Pons (tissue), 1 donor: ENCODE measurements at regions not wholly inside any gene's neighbourhood (a gene's known extent, or its start where the extent isn't known, plus 50 kb on each side); places are given as distances from the start of the nearest gene placed in this dataset.
A peak's percentile ranks its signal among the peaks of the same experiment; 100 is the strongest.

Source experiments
- DNase-seq: peaks from one replicate; pipeline ENCODE4 v3.0.0-alpha.2; 2016; ENCODE audit warnings: low spot score

DNA sequence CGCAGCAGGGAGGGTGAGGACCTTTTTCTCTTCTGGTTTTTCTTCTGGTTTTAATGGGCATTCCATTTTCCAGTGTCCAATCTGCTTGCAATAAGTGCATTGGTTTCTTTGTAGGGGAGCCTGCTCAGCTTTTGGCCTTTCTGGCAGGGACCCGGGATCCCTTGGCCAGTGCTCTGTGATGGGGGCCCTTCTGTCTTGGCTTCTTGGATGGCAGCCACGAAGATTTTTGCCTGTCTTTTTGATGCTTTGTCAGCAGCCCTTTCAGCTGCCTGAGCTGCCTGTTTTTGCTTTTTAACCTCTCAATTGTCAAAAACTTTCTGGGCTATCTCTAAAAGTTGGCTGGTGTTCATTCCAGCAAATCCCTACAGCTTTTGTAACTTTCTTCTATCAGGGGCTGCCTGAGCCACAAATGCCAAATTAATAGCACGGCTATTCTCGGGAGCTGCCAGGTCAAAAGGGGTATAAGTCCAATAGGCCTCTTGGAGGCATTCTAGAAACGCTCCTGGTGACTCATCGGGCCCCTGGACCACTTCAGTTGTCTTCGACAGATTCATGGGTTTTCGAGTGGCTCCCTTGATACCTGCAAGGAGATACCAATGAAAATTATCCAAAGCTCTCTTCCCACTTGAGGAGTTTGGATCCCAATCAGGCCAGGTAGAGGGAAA lies 179.9 kb upstream of the MBL2 start:
- DNase-seq: no peak

DNA sequence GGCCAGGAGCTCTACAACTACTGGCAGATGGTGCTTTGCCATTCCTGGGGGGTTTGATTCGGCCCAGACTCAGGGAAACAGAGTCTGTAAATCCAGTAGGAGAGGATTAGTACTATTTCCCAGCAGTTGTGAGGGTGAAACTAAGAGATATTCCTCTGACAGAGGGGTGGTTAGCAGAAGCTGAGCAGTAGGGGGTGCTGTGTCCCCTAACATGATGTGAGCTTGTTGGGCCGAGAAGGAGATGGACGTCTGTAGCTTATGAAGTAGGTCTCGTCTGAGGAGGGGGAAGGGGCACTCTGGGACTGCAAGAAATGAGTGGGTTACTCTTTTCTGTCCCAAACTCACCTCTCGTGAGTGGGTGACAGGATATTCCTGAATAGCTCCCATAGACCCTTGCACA lies 179.2 kb upstream of the MBL2 start:
- DNase-seq: peak; percentile 56

DNA sequence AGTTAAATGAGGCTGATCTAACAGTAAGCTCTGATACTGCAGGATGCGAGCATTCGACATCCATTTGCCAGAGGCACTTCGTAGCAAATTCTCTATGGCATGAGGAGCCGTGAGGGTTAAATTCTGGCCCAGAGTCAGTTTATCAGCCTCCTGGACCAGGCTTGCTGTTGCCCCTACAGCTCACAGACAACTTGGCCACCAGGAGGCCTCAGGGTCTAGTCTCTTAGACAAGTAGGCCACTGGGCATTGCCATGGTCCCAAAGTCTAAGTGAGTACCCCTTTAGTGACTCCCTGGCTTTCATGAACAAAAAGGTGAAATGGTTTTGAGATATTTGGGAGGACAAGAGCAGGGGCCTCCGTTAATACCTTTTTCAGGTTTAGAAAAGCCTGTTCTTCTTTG lies 178.0 kb upstream of the MBL2 start:
- no peak for DNase-seq

DNA sequence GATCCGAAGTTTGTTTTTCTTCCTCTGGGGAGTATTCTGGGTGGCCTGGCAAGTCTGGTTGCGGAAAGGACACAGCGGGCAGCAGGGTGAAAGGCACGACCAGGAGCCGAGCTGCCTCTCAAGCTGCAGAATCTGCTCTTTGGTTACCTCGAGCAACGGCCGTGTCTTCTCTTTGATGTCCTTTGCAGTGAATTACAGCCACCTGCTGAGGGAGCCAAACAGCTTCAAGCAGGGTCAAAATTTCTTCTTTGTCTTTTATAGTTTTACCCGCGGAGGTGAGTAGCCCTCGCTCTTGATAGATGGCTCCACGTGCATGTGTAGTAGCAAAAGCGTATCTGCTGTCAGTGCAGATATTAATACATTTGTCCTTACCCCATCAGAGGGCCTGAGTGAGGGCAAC lies 177.3 kb upstream of the MBL2 start:
- no peak for DNase-seq

DNA sequence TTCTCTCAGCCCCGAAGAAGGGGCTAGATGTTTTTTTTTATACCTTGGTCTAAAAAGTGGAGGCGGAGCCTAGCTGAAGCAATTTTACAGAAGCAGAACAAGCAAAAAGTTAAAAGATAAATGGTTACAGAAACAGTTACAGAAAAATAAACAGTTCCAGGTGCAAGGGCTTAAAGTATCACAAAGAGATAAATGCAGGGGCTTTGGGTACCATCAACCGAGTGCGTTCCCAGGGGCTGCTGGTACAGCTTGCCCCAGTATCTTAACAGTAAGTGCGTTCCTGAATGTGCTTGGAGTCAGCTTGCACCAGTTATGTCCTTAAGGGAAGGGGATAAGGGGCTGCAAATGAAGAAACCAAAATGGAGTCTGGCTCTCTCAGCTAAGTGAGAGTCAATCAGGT lies 173.9 kb upstream of the MBL2 start:
- DNase-seq: no peak

DNA sequence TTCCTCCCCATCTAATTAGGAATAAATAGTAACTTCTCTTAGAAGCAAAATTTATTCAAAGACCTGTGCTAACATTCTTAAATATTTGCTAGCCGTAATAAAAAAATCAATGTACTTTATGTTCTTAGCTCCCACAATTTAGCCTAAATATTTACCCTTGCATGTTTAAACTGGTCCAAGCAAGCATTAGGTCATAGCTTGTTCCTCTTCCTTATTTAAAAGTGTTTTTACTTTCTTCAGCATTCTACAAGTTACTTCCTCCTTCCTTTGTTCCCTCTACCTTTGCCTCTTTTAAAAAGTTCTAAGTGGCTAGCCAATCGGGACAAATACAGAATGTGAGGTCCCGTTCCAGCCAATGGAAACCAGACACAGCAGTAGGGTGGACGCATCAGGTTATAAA lies 172.9 kb upstream of the MBL2 start:
- peak; percentile 13 for DNase-seq

DNA sequence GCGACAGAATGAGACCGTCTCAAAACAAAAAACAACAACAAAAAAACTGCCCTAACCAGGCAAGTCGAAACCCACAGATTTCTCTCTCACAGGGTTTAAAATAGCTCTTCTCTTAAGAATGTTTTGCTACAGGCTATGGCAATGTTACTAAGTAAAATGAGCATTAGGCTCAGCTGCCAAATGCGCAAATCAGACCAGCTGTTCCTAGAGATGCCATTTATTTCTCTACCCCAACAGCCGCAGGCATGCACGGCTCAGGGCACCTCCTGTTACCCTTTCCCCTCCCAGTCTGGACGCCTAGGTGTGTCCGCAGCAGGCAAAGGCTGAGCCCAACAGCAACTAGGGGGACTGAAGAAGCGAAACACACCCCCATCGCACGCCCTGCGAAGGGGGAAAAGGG lies 168.3 kb upstream of the MBL2 start:
- no peak for DNase-seq

DNA sequence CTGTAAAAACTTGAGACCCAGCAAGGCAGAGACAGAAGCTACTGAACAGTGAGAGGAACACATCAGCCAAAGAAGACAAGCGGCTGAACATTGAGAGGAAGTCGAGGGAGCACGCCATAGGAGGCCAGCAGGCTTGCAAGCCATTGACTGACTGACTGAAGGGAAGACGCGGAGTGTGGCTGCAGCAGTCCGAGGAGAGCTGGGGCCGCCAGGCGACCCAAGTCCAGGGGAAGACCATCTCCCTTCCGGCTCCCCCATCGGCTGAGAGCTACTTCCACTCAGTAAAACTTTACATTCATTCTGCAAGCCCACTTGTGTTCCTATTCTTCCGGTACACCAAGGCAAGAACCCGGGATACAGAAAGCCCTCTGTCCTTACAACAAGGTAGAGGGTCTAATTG lies 167.3 kb upstream of the MBL2 start:
- DNase-seq: no peak

DNA sequence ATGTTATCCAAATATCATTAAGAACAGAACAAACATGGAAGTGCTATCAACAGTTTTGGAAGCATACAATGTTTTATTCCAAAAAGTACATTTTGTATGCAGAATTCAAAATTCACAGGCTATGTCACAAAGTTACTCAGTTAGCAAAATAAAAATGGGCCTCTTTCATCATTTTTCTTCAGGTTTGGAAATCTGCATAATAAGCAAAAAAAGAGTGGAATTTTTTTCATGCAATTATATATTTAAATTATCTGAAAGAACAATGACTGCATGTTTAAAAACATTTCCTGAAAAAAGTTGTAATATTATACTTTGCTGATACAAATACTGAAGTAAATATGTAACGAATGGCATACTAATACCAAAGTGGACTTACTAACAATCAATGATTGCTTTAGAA lies 161.2 kb upstream of the MBL2 start:
- no peak for DNase-seq

DNA sequence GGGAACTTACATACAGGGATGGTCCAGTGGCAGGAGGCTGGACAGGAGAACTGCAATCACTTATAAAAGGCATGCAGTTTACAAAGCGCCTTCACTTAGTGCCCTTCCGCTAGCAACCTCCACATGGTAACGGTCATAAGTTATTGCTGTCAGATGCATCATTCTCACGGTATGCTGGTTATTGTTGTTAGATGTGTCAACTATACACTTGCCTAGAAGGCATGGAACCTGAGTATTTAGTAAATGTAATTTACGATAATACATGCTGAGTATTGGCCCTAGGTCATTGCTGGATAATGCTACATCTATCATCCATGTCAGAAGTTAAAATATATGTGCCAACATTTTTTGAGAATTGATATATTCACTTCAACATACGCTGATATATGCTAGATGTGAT lies 155.1 kb upstream of the MBL2 start:
- DNase-seq: no peak

DNA sequence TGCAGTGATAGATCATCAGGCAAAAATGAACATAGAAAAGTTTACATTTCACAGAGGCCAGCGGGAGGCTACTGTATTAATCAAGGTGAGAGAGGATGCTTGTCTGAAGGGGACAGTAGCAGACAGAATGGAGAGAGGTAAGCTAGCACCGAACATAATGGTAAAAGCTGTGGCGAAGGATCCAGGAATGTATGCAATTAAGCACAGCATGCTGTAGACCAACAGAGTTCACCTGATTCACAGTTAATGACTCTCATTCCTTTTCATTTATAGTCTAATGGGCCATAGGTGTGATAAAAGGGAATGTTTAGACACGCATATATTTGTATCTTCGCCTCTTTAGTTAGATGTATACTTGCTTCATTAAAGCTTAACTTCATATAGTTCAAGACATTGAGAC lies 150.9 kb upstream of the MBL2 start:
- DNase-seq: no peak

DNA sequence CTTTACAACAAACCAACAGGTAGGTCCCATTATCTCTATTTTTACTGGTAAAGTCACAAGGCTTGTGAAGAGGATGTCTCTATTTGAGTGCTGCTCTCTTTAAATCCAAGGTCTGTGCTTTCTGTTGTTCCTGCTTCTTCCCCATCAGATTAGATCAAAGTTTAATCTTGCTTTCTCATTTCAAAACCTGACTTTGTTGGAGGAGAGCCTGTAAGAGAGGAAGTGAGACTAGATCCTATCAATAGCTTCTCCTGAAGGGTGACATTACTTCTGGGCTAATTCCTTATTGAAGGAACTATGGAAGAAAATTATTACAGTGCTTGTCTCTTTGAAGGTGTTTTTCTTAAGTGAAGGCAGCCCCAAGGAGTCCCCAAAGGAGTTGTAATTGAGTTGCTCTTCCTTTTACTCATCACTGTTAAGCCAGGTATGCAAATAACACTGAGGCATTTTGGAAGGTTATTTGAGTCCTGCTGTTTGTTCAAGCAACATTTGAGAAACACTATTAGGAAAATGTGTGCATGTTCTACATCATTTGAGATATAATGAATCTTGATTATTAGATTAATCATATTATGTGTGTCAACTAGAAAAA lies 146.2 kb upstream of the MBL2 start:
- DNase-seq: no peak

DNA sequence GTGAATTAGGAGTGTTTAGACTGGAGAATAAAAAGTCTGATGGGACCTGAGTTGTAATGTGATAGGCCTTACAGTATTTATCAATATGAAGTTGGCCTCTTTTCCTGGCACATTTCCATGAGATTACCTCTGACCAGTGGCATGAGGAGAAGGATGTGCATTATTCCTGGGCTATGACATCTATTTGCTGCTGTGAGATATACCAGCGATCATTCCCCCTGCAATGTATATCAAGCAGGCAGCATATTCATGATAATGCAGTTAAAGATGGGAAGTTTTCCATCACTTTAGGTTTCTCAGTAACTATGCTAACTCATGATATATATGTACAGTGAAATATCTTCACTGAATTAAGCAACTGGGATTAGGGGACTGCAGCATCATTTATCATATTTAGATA lies 142.8 kb upstream of the MBL2 start:
- no peak for DNase-seq

DNA sequence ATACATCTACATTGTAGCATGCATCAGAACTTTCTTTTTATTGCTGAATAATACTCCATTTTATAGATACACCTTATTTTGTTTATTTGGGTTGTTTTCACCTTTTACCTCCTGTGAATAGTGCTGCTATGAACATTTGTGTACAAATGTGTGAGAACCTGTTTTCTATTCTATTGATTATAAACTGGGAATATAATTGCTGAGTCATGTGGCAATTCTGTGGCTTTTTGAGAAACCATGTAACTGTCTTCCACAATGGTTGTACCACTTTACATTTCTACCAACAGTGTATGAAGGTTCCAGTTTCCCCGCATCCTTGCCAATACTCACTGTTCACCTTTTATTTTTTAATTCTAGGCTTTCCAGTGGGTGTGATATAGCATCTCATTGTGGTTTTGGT lies 138.6 kb upstream of the MBL2 start:
- DNase-seq: no peak

DNA sequence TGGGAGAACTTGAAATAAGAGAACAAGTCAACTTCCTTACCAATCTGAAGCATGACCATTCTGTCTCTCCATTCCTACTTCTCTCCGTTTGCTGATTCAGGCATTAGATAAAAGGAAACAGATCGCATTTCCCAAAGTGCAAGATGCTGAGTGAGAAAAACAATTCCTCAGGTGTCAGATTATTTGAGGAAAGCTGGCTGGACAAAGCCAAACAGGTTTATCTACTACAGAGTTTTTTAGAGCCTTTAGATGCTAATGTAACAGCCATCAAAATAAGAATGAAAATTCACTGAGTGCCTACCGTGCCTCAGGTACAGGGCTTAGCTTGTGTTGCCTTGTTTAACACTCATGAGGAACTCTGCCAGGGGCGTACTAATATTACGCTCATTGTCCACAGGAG lies 135.9 kb upstream of the MBL2 start:
- DNase-seq: no peak

DNA sequence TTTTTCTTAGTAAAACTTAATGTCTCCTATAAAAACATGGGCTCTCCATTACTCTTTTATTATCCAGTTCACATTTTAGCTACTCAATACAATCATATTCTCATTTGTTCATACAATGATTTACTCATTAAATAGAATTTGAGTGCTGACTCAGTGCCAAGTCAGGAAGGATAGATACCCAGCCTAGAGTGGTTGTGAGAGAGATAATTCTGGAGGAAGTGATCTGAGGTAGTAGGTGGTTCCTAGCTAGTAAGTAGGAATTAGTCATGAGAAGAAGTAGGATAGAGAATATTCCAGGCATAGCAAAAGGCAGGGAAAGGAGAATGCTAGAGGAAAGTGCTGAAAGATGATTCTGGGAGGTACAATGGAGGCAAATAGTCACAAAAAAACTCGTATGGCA lies 133.5 kb upstream of the MBL2 start:
- no peak for DNase-seq

DNA sequence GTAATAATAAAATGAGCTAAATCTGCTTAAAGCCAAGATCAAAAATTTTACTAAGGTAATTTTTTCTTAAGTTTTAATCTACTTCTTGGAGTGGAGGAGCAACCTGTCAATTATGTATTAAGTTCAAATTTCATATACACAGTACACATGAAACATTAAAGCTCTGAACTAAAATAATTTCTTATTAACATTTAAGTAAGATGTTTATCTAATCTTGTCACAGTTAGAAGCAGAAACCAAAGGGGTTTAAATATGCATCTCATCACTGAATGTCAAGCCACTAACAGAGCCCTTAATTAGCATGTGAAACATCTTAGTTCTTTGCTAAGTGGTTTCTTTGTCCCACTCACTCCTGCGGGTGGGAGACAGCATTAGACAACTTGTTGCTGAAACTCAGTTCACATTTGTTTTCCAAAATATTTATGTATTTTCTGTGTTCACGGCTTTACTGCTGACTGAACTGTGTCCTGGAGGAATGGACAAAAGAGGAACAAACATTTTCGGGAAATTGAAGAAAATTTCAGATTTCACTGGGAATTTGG lies 130.9 kb upstream of the MBL2 start:
- DNase-seq: no peak

DNA sequence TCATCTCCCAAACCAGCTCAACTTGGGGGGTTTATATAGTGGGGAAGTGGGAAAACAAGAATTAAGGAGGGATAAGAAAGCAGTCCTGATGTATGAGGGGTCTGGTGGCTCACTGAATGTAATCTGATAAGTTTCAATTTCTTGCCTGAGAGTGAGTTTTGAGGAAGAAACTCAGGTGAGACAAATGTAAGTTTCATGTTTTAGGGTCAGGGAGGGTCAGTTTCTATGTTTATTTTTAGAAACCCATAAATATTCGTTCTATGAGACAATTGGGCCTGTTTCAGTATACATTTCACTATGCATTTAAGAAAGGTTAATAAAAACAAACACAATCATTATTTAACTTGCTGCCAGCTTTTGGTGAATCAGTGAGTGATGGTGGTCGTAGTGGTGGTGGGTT lies 128.0 kb upstream of the MBL2 start:
- DNase-seq: no peak

DNA sequence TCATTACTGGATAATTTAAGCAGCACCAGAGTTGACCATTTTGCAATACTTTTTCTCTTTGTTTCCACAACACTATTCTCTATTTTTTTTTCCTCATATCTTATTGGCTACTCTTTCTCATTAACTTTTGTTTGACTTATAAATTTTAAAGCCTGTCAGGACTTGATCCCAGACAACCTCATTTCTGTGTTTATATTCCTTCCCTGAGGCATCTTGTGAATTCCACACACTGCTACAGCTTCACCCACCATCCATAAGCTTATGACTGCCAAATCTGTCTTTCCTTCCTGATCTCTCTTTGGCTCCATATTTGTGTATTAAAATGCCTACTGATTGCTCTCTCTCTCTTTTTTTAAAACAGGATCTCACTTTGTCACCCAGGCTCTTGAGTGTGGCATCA lies 124.6 kb upstream of the MBL2 start:
- no peak for DNase-seq

DNA sequence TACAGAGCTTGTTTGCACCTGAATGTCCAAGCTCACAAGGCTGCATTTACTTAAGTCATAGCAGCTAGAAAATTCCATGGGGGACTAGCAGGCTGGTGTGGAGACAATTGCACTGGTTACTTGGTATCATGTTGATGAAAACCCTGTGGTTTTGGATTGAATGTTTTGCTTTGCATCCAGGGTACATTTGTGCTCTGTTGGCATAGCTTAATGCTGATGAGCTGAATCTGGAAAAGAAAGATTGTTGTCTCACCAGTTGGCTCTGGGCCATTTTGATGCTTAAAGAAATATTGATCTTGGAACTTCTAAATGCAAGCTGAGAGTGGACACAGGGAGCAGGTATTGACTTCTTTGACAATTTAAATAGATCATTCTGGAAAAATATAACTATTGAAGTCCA lies 122.5 kb upstream of the MBL2 start:
- DNase-seq: no peak

DNA sequence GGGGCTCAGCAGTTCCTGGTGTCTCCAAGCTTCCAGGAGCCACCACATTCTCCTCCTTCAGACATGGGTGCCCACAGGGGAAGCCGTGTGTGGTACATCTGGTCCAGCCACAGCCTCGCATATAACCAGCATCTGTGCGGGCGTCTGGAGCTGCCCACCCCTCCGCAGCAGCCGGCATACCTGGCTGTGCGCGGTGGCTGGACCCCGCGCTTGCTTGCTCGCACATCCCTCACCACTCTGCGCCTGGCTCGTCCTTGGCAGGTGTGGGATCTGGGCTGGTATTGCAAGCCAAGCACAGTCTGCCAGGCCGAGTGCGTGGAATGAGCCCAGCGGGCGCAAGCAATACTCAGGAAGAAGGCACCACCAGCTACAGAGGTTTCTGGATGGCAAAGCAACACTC lies 117.7 kb upstream of the MBL2 start:
- DNase-seq: no peak

DNA sequence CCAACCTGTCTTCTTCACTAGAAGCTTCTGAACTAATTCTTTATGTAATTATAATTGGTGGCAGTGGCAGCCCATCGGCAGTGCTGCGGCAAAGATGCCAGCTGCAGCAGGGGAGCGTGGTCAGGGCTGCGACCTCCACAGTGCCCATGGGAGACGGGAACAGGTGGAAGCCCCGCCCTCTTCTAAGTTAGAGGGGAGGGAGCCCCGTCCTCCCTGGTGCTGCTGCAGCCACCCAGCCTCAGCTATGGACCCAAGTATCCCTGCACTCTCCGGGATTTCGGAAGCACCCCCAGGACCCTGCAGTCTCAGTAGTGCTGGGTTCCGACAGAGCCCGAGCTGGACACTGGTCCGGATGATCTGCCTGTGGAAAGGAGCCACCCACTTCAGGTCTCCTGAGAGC lies 117.0 kb upstream of the MBL2 start:
- DNase-seq: no peak

DNA sequence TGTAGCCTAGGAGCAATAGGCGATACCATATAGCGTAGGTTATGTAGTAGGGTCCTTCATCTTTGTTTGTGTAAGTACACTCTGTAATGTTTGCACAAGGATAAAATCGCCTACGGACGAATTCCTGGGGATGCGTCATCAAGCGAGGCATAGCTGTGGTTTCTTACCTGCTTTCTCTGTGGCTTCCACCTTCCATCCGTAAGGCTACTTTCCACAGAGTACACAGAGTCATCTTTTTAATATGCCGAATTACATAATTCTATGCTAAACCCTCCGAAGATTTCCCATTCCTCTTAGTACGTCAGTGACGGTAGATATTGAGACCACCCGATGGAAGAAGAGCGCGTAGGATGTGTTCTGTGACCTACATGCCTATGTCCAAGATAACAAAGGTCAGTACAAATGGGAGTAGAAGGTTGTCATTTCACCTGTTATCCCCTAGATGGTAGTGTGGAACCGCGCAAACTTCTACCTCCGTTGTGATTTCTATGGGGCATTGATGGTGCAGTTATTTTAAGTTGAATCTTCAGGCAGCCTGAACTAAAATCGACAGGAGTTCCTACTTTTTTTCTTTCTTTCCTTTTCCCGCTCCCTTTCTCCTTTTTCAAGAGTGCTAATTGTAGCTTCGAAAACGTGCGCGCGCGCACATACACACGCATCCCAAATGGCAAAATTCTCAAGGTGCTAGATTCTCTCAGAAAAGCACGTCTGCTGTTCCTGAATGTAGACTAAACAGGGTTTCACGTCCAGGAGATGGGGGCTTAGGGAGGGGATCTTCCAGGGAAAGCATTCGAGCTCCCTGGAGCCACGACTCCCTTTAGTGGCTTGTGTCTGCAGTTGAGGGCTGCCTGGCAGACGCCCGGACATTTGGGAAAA lies 111.7 kb upstream of the MBL2 start:
- DNase-seq: peak; percentile 86
